ENCODE measurements at regions not wholly inside any gene's neighbourhood (a gene's known extent, or its start where the extent isn't known, plus 50 kb on each side); places are given as distances from the start of the nearest gene placed in this dataset.

- TF ChIP-seq, protein P1, sequence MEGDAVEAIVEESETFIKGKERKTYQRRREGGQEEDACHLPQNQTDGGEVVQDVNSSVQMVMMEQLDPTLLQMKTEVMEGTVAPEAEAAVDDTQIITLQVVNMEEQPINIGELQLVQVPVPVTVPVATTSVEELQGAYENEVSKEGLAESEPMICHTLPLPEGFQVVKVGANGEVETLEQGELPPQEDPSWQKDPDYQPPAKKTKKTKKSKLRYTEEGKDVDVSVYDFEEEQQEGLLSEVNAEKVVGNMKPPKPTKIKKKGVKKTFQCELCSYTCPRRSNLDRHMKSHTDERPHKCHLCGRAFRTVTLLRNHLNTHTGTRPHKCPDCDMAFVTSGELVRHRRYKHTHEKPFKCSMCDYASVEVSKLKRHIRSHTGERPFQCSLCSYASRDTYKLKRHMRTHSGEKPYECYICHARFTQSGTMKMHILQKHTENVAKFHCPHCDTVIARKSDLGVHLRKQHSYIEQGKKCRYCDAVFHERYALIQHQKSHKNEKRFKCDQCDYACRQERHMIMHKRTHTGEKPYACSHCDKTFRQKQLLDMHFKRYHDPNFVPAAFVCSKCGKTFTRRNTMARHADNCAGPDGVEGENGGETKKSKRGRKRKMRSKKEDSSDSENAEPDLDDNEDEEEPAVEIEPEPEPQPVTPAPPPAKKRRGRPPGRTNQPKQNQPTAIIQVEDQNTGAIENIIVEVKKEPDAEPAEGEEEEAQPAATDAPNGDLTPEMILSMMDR (IDR thresholded peaks at IDR 0.05; ENCODE audit: low read depth, low read length), result no peak
- no peak overlapping the region for H3K4me3 ChIP-seq (ENCODE audit: low read depth, low read length)
These were observed 70.0 kb downstream of the CEBPB start for GRCh38 chr20:50260479-50261221.

- H3K4me3 ChIP-seq (ENCODE audit: low read depth, low read length), result no peak overlapping the region
- TF ChIP-seq, protein P1 (IDR thresholded peaks at IDR 0.05; ENCODE audit: low read depth, low read length), result no peak
These were observed 71.0 kb downstream of the CEBPB start for GRCh38 chr20:50261471-50262212.

- no peak overlapping the region for H3K4me3 ChIP-seq (ENCODE audit: low read depth, low read length)
- TF ChIP-seq, protein P1 (IDR thresholded peaks at IDR 0.05; ENCODE audit: low read depth, low read length), result no peak
These were observed 73.2 kb downstream of the CEBPB start for GRCh38 chr20:50263831-50264230.

DNA sequence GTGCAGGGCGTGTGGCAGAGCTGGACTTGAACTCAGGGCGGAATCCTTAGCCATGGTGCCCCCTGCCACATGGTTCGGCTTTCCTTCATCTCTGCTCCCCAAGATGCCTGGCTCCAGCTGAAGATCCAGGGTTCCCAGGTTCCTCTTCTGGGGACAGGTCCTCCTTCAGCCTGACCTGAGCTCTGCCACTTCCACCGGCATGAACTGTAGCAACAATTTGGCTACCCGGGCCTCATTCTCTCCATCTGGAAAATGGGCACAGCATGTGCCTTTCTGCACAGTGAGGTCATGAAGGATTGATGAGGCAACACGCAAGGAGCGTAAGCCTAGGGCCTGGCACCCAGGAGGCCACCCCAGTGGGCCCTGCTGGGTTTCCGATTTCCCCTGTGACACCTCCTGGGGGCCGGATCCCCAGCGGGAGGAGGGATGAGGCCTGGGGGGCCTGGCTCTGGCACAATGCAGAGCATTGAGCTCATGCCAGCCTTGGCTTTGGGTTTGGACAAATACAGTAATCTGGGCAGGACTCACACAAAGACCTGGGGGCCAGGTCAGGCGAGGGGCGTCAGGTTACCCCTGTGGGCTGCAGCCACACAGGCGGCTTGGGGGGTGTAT, 74.0 kb downstream of the CEBPB start:
- TF ChIP-seq, protein P1 (IDR thresholded peaks at IDR 0.05; ENCODE audit: low read depth, low read length), result no peak
- no peak overlapping the region for H3K4me3 ChIP-seq (ENCODE audit: low read depth, low read length)

DNA sequence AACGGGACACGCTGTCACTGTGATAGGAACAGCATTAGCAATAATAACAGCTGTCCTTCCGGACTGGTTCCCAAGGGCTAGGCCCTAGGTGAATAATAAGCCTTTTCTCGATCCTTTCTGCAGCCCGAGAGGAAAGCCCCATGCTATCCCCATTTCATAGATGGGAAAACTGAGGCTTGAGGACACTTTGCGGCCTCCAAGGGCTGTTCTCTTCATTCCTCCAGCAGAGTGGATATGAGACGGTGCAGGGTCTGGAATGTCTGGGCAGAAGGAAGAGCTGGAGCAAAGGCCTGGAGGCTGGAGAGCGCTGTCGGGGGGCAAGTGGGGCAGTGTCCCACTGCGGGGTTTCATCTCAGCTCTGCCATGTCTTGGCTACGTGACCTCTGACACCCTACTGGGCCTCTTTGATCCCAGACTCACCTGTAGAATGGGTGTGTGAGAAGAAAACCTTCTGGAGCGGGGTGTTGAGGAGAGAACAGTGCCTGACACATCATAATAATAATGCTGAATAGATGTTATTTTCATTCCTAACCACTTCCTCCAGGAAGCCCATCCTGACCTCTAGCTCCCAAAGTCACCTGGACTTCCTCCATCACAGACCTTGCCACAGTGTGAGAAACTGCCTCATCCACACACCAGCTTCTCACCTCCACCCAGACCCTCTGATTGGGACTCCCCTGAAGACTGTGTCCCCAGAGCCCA, 74.8 kb downstream of the CEBPB start:
- no peak overlapping the region for H3K4me3 ChIP-seq (ENCODE audit: low read depth, low read length)
- TF ChIP-seq, protein P1 (IDR thresholded peaks at IDR 0.05; ENCODE audit: low read depth, low read length), result no peak

- no peak overlapping the region for H3K4me3 ChIP-seq (ENCODE audit: low read depth, low read length)
- TF ChIP-seq, protein P1 (IDR thresholded peaks at IDR 0.05; ENCODE audit: low read depth, low read length), result no peak
These were observed 75.8 kb downstream of the CEBPB start for GRCh38 chr20:50266293-50267040.

Data from WI38 (cell line).